Activated CD8-positive, alpha-beta memory T cell treated with anti-CD3 and anti-CD28 coated beads, Interleukin-2, amount 50 U/mL, for 48 hours (primary cell): ENCODE measurements at regions not wholly inside any gene's neighbourhood (a gene's known extent, or its start where the extent isn't known, plus 50 kb on each side); places are given as distances from the start of the nearest gene placed in this dataset.
"Not testable (repeated sequence)": the region's sequence is repeated elsewhere in the genome, so short reads cannot be mapped to it uniquely, and the experiment has no call there.

Experiments used
- DNase-seq: peaks from one replicate; pipeline ENCODE4 v3.0.0-alpha.2; 2020

DNA sequence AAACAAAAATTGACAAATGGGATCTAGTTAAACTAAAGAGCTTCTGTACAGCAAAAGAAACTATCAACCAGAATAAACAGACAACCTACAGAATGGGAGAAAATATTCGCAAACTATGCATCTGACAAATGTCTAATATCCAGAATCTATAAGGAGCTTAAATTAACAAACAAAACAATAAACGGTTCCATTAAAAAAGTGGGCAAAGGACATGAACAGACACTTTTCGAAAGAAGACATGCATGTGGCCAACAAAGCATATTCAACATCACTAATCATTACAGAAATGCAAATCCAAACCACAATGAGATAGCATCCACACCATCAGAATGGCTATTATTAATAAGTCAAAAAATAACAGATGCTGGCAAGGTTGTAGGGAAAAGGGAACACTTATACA is 50.5 kb upstream of the MED13L start:
- not testable (repeated sequence) for DNase-seq

DNA sequence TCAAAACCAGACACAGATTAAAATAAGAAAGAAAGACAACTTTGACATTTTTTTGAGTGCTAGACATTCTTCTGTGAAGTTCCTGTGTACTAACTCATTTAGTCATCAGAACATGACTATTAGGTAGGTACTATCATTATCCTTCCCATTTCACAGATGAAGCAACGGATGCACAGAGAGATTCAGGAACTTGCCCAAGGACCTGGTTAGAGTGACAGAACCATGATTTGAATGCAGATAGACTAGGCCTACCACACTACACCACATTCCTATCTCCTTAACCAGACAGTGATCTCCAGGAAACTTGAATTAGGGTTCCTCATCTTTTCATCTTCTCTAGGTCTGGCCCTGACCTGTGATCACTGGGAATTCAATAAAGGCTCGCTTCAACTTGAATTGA is 54.4 kb upstream of the MED13L start:
- DNase-seq, result no peak

DNA sequence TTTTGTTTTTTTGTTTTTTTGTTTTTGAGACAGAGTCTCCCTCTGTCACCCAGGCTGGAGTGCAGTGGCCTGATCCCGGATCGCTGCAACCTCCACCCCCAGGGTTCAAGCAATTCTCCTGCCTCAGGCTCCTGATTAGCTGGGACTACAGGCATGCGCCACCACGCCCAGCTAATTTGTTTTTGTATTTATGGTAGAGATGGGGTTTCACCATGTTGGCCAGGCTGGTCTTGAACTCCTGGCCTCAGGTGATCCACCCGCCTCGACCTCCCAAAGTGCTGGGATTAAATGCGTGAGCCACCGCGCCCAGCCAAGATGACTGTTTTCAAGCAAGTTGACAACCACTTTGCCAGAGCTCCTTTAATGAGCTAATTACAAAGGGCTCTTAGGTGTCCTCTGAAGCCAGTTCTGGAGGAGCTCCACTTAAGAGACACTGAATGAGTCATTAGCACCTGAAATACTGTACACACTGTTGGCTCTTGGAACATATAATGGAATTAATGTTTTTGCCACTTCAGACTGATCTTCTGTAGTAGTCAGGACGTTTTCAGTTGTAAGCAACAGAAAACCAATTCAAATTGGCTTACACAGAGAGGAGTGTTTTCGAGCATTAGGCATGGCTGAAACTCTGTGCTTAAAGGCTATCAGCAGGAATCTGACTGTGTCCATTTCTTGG is 55.4 kb upstream of the MED13L start:
- no peak for DNase-seq

DNA sequence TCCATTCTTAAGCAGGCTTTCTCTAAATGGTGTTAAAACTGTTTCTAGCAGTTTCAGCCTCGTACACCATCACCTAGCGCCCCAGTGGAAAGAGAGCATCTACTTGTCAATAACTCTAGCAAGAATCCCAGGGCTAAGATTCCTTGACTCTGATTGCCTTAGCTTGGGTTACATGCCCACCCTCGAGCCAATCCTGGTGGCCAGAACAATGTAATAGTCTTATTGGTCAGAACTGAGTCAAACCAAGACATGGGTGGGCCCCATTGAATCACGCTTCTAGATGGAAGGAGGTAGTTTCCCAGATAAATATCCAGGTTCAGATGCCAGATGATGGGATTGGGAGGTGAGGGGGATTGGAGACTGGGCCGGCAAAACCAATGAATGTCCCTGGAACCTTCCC is 55.9 kb upstream of the MED13L start:
- DNase-seq, result no peak

DNA sequence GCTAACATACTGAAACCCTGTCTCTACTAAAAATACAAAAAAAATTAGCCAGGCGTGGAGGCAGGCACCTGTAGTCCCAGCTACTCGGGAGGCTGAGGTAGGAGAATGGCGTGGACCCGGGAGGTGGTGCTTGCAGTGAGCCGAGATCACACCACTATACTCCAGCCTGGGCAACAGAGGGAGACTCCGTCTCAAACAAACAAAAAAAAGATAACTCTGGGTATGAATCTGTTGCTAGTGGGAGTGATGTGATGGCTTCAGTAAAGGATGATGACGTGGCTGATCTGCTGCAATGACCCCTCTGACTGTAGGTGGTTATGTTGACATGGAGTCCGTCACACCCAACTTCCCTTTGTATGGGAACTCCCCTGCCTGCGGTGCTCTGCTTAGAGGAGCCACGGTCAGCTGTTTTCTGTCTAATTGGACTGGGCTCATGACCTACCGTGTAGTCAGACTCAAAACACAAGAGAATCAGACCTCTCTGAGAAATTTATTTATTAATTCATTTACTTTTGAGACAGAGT is 59.1 kb upstream of the MED13L start:
- DNase-seq, result no peak

DNA sequence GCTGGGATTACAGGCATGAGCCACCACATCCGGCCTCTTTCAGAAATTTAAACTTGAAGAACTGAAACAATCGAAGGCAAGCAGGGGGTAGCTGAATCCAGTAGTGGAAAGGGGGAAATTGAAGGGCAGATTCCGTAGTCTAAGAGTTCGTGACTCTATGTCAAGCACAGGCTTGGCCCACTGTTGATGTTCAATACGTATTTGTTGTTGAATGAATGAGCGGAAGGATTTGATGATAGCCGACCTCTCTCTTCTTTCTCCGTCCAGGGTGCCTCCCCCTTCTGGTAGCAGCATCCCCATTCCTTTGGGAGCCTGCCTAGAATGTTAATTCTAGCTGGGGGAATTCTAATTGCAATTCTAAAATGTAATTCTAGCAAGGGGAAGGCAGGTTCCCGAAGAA is 59.8 kb upstream of the MED13L start:
- DNase-seq, result no peak

DNA sequence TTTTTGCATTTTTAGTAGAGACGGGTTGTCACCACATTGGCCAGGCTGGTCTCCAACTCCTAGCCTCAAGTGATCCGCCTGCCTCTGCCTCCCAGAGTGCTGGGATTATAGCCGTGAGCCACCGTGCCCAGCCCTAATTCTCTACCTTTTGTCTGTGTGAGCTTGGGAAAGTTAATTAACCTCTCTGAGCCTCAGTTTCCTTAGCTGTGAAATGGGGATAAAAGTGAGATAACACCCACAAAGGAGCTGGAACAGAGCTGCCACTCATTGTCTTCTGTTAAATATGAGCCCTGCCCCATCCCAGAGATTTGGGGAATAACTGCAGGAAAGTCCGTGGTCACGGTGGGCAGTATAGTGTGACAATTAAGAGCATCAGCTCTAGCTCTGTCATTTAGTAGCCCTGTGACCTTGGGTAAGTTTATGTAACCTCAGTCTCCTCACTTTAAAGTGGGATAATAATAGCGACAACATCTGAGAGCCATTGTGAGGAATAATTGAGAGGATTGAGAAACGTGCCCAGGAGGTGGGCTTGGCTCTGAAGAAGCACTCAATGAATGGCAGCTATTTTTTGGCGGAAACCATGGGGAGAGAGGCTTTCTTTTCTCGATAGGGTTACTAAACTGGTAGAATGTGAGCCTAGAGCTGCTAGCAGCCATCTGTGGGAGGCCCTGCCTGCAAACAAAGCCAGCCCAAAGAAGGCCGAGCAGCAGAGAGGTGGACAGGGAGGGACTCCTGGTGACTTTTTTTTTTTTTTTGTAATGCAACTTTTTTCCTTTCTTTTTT is 60.8 kb upstream of the MED13L start:
- DNase-seq, result no peak

DNA sequence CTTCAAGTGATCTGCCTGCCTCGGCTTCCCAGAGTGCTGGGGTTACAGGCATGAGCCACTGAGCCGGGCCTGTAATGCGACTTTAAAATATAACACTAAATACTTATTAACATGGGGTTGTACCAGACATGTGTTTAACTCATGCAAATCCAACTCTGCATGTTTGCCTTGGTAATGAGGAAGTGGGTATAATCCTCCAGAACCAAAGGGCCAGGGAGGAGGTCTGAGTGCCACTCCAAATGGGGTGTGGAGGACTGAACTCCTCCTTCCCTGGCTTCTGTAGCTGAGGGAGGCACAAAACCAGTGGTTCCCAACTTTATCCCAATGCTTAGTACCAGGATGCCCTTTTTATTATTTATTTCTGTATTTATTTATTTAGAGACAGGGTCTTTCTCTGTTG is 61.6 kb upstream of the MED13L start:
- DNase-seq, result no peak

DNA sequence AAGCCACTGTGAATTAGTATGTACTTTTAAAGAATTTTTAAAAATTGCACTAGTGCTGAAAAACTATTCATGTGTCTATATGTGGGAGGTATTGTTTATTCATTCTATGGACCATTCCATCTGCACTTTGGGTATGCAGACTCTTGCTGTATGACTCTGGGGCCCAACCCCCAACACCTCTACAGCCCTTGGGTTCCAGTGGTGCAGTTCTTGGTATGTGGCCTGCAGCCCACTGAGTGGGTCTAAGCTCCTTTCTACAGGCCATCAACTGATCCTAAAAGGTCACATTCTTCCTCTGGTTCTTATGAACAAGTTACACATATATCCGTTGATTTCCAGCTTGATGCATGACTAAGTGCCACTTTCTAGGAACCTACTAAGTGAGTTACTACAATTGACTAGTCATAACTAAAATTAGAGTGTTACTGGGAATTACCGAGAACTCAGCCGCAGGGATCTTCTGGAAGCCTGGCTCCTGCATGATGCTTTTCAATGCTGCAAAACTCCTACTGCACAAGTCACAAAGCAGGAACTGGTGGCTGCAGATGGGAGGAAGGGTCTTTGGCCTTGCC is 62.4 kb upstream of the MED13L start:
- no peak for DNase-seq

DNA sequence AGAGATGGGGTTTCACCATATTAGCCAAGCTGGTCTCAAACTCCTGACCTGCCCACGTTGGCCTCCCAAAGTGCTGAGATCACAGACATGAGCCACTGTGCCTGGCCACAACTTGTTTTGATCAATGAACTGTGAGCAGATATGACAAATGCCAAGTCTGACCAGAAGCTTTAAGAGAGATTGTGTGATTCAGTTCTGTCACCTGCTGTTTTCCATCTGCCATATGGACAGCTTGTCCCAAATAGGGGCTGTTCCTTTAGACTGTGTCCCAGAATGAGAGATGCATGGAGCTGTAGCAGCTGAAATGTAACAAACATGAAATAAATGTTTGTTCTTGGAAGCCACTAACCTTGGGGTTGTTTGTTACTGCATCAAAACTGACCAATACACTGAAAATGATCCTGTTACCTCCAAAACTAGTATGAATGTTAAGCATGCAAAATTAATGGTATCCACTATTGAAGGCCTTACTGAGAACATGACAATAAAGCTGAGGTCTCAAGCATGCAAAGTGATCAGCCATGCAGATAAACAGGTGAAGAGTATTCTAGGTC is 65.9 kb upstream of the MED13L start:
- no peak for DNase-seq

DNA sequence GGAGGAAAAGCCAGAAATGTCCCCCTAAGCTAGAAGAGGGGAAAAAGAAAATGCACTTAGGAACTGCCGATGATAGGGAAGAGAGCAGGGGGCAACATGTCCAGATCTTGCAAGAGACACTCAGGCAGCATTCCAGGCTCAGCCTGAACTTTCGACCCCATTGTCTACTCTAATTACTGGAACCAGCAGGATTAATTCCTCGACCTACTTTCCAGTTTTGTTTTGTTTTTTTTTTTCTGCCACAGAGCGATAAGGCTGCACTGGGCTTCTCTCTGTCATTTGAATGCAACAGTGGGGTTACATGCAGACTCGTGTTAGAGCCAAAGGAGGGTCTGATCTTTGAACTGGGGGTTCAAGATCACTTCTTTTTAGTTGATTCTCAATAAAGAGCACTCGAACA is 68.7 kb upstream of the MED13L start:
- no peak for DNase-seq

DNA sequence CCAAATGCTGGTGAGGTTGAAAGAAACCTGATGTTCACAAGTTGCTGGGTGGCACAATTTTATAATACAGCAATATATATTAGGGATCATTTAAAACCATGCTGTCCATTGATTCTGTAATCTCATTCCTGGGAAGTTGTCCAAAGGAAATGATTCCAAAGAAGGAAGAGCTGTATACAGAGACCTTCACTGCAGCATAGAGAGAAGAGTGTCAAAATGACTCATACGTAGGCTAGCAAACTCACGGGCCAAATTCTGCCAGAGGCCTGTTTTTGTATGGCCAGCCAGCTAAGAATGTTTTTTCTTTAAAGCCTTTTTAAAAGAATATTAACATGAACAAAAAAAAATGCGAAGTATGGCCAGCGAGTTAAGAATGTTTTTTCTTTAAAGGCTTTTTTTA is 69.2 kb upstream of the MED13L start:
- no peak for DNase-seq

DNA sequence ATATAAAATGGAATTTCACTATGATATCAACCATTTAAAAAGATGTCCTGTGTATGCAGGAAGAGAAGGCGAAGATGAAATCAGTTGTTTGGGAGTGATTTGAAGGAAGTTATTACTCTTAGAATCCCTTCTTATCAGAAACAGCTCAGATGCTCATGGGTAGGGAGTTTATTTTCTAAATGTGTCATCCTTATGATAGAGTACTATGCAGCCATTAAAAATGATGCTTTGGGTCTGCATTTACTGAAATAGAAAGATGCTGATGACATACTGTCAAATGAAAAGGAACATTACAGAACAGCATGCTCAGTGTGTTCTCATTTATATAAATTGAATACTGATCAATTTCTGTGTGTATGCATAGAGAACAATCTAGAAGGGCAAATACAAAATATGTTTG is 69.8 kb upstream of the MED13L start:
- no peak for DNase-seq

DNA sequence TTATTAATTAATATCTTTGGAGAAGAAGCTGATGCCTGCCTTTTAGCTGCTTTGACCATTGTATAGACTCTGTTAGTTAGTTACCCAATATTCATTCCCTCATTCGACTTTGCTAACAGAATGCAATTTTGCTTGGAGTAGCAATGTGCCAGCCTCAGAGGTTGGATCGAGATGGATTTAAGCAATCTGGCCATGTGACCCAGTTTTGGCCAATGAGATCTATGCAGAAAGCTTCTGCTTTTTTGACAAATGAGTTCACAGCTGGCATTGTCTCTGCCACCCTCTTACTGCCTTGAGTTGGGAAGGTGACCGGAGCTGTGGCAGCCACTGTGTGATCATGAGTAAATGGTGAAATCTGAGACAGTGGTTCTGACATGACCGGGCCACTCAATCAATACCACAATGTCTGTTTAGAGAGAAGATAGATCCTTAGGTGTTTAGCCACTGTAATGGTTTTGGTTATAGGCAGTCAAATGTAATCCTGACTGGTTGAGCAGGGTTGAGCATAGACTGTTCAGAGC is 74.9 kb upstream of the MED13L start:
- no peak for DNase-seq

DNA sequence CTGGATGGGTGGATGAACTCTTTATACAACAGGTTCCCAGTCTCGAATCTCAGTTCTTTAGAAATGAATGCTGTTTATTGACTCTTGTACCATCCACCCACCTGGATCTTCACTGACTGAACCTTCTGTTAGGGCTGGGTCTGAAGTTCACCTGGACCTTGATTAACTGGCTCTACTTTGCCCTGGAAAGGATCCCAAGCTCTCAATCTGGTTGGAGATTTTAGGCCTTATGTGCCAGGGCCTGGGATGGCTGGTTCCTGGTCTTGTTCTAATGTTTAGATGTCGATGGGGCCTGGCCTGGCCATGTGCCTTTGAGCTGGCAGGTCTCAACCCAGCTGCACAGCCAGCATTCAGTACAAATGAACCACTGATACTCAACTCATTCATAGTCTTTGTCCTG is 76.5 kb upstream of the MED13L start:
- no peak for DNase-seq

DNA sequence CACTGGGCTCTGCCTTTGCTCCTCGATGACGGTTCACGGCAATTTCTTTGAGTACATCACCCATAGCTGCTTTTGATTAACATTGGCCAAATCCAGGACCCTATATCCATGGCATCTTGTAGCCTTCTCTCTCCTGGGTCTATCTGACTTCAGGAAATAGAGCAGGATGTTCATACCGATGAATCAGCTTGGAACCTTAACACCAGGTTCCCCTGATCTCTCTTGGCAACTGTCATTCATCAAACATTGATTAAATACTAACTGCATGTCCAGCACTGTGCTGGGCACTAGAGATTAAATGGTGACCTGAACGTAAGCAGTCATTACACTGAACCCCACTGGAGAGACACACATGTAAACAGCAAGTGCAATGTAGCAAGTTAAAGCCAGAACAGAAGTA is 77.0 kb upstream of the MED13L start:
- DNase-seq, result no peak

DNA sequence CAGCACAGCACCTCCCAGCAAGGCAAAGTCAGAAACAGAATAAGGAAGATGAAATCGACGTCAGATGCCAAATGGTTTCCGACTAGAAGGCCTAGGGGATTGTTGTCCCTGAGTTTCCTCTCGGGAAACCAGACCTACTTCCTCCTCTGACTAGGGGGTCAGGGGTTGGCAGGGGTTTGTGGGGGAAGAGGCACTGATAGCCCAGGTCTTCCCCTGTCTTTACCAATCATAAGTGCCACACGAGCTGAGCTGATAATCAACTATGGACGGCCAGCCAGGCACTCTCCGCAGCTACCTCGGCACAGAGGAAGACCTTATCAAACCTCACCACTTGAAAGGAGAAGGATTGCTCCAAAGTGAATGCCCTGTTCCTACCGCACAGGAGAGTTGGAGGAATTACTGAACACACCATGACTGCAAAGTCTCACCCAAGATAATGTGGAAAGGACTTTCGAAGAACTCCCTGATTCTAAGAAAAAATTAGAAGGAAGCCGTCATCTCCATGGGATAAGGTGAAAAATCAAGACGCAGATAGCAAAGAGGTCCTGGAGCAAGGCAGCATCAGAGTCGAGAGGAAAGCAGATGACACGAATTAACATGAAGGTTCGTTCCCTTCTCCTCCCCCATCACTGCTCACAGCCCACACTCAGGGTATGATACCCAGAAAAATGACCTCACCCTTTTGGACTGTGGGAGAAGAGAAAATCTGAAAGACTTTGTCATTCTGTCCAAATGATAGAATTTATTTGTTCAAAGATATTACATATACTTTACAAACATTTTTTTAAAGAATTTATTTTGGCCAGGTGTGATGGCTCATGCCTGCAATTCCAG is 77.7 kb upstream of the MED13L start:
- no peak for DNase-seq

DNA sequence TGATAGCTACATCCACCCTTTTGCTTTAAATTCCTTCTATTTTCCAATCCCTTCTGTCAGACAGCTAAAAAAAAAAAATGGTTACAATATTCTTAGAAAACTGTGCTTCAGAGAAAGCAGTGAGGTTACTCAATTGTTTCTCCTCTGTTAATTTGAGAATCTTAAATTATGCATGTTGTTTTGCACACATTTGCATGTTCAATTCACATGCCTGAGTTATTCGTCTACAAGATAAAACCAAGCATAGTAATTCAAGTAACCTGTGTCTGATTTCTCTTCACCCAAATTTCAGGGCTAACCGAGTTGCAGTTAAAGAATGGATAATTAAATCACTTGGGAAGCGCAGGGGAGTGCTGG is 81.0 kb upstream of the MED13L start:
- no peak for DNase-seq

DNA sequence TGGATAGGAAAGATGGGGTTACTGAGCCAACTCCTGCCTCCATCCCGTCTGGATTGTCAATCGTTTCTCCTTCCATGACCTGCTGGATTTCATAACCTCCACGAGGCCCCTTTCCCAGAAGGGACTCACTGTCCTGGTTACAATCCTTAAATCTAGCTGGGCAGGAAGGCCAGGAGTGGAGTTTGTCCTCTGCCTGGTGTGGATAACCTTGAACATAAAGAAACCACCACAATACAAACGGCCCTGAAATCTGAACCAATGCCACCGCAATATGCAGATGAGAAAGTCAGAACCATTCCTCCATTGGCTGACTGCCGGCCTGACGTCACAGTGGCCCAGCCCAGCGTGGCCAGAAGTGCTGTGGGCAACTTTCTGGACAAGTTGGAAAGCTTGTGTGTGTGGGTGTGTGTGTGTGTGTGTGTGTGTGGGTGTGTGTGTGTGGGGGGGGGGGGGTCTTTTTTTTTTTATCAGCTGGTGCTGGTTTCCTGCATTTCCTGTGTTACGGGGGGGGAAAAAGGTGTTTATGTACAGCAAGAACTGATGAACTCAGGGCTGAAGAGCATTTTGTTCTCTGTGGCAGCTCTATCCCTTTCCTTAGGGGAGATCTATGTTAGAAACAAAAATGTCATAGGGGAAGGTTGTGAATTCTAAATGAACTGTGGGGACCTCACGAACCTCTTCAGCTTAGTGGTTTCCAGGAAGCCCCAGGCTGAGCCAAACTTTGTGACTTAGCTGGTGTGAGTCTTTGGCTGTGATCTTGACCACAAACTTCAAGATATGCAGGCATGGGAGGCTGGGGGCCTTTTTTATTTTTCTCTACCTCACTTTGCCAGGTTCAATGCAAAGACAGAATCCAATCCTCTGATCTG is 81.6 kb upstream of the MED13L start:
- peak; percentile 77 for DNase-seq

DNA sequence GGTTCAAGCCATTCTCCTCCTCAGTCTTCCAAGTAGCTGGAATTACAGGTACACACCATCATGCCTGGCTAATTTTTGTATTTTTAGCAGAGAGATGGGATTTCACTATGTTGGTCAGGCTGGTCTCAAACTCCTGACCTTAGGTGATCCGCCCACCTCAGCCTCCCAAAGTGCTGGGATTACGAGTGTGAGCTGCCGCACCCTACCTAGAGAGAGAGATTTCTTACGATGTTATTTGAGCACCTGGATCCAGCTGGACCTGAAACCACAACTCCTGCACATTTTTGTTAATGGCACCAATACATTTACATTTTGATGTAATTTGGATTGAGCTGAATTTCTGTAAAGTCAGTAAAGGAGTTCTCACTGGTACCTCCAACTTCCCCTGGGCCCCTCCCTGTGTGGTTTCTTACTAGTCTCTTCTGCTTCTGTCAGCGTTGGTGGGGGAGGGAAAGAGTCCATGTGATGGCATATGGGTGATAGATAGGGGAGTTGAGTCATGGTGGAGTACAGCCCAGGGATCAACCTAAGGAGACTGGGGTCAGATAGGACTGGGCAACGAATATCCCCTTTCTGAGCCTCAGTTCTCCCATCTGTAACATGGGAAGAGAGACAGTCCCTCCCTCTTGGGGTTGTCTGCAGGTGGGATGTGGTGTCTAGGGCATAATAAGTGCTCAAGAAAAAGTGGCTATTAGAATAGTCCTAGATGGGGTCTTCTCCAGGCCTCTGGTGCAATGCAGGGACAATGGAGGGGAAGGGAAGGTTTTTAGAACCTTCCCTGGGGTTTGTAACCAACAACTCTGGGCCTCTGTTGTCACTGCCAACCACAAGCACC is 83.3 kb upstream of the MED13L start:
- DNase-seq, result no peak
